ENCODE measurements at regions not wholly inside any gene's neighbourhood (a gene's known extent, or its start where the extent isn't known, plus 50 kb on each side); places are given as distances from the start of the nearest gene placed in this dataset.

- Histone ChIP-seq H3K27ac (no peak overlapping the region), H3K4me1 (no peaks in the 10 kb centered on the region), H3K9me3 (no peaks in the 10 kb centered on the region), H3K4me3 (no peak overlapping the region), H3K36me3 (replicated peaks in 1 of 2; ENCODE audit: insufficient read depth in 1 of 2, low read depth in 2 of 2) (no peaks in the 10 kb centered on the region), H3K27me3 (no peaks in the 10 kb centered on the region)
- intact Hi-C loops (cut with DNase I), result no loop called here
- WGBS, 2 donors, result 61 to 65% methylated on average over 6 of the region's 6 CpGs
- TF ChIP-seq POLR2A (IDR thresholded peaks at IDR 0.05), result no peak
- ATAC-seq (no peak), DNase-seq (no peak)
Measured at GRCh38 chr18:30616414-30616813, 426.1 kb downstream of the DSC3 start.

GRCh38 chr18:30613467-30613801 lies 429.1 kb downstream of the DSC3 start:
- no peak for TF ChIP-seq CTCF (IDR thresholded peaks at IDR 0.05)
- no peak for TF ChIP-seq POLR2A (IDR thresholded peaks at IDR 0.05)
- ATAC-seq (no peak), DNase-seq (no peak)
- H3K27ac ChIP-seq, result no peak overlapping the region
- H3K27me3 ChIP-seq, result no peaks in the 10 kb centered on the region
- no peaks in the 10 kb centered on the region for H3K9me3 ChIP-seq
- 42 to 69% methylated on average over 2 of the region's 2 CpGs for WGBS, 2 donors
- no peak overlapping the region for H3K4me3 ChIP-seq
- H3K4me1 ChIP-seq, result no peaks in the 10 kb centered on the region
- intact Hi-C loops (cut with DNase I), result no loop called here
- no peaks in the 10 kb centered on the region for H3K36me3 ChIP-seq (replicated peaks in 1 of 2; ENCODE audit: insufficient read depth in 1 of 2, low read depth in 2 of 2)

- H3K9me3 ChIP-seq, result no peaks in the 10 kb centered on the region
- intact Hi-C loops (cut with DNase I), result no loop called here
- TF ChIP-seq CTCF (IDR thresholded peaks at IDR 0.05) (no peak), POLR2A (IDR thresholded peaks at IDR 0.05) (no peak)
- no peaks in the 10 kb centered on the region for H3K4me1 ChIP-seq
- H3K27ac ChIP-seq, result no peak overlapping the region
- H3K36me3 ChIP-seq (replicated peaks in 1 of 2; ENCODE audit: insufficient read depth in 1 of 2, low read depth in 2 of 2), result no peaks in the 10 kb centered on the region
- DNase-seq, result no peak
- 38 to 53% methylated on average over 1 of the region's 1 CpG for WGBS, 2 donors
- no peak overlapping the region for H3K4me3 ChIP-seq
- ATAC-seq, result no peak
- no peaks in the 10 kb centered on the region for H3K27me3 ChIP-seq
Measured at GRCh38 chr18:30601541-30601940, 441.0 kb downstream of the DSC3 start.

- TF ChIP-seq CTCF (IDR thresholded peaks at IDR 0.05) (no peak), POLR2A (IDR thresholded peaks at IDR 0.05) (no peak)
- Histone ChIP-seq H3K9me3 (no peaks in the 10 kb centered on the region), H3K4me3 (no peak overlapping the region), H3K27ac (no peak overlapping the region), H3K36me3 (replicated peaks in 1 of 2; ENCODE audit: insufficient read depth in 1 of 2, low read depth in 2 of 2) (no peaks in the 10 kb centered on the region), H3K27me3 (no peaks in the 10 kb centered on the region), H3K4me1 (no peaks in the 10 kb centered on the region)
- intact Hi-C loops (cut with DNase I), result no loop called here
- no peak for ATAC-seq
- DNase-seq, result no peak
Measured at GRCh38 chr18:30597202-30597601, 445.3 kb downstream of the DSC3 start.

GRCh38 chr18:30596635-30597034 lies 445.9 kb downstream of the DSC3 start:
- Histone ChIP-seq H3K27me3 (no peaks in the 10 kb centered on the region), H3K4me3 (no peak overlapping the region), H3K27ac (no peak overlapping the region), H3K9me3 (no peaks in the 10 kb centered on the region), H3K36me3 (replicated peaks in 1 of 2; ENCODE audit: insufficient read depth in 1 of 2, low read depth in 2 of 2) (no peaks in the 10 kb centered on the region), H3K4me1 (no peaks in the 10 kb centered on the region)
- TF ChIP-seq POLR2A (IDR thresholded peaks at IDR 0.05) (no peak), CTCF (IDR thresholded peaks at IDR 0.05) (no peak)
- DNase-seq (no peak), ATAC-seq (no peak)
- intact Hi-C loops (cut with DNase I), result no loop called here

Data from body of pancreas (tissue), 4 donors.